Lower leg skin (tissue), 4 donors: ENCODE measurements at regions not wholly inside any gene's neighbourhood (a gene's known extent, or its start where the extent isn't known, plus 50 kb on each side); places are given as distances from the start of the nearest gene placed in this dataset.

Source experiments
- DNase-seq, 2 donors: peaks; one replicate each; pipeline ENCODE4 v3.0.0-alpha.2; 2019; ENCODE audit warnings: low spot score in 2 of 2
- H3K4me3 ChIP-seq: fragments of 200-600 bp; sonication (generic); 2 replicates; pipeline ENCODE4 v1.5.1; 2017; ENCODE audit warnings: mild to moderate bottlenecking, low read depth; ENCODE audit not compliant: poor library complexity, severe bottlenecking
- CTCF ChIP-seq, 3 donors: fragments of 450-650 bp; IDR thresholded peaks; one replicate each; pipeline ENCODE4 v1.5.1; 2016; ENCODE audit warnings: antibody characterized with exemption in 3 of 3, mild to moderate bottlenecking in 3 of 3, moderate library complexity in 2 of 3
- POLR2A ChIP-seq, 2 donors: fragments of 450-650 bp; IDR thresholded peaks; one replicate each; pipeline ENCODE4 v1.6.1; 2016 to 2017; ENCODE audit warnings: antibody characterized with exemption in 2 of 2, mild to moderate bottlenecking in 1 of 2, moderate library complexity in 1 of 2
- WGBS, 2 donors: methylation state at CpG; one replicate each; pipeline ENCODE4 v1.1.5; 2018; 5-methylcytosine and 5-hydroxymethylcytosine counted together
- intact Hi-C: fragments of 100-400 bp; cut with DNase I; formaldehyde crosslinking; loops from one replicate; pipeline ENCODE4 v1.15.0; 2023; ENCODE audit warnings: low total_unique reads

GRCh38 chr18:45562567-45563479, 52.5 kb upstream of the SLC14A2 start:
- DNase-seq: peak; percentile 44 to 91
- no peak overlapping the region for H3K4me3 ChIP-seq
- TF ChIP-seq POLR2A (IDR thresholded peaks at IDR 0.05) (no peak), CTCF (IDR thresholded peaks at IDR 0.05) (no peak)
- intact Hi-C loops: no loop called here
- WGBS, 2 donors: 54 to 60% methylated on average over 11 of the region's 11 CpGs

GRCh38 chr18:45565280-45565970, 49.9 kb upstream of the SLC14A2 start:
- 56 to 57% methylated on average over 19 of the region's 19 CpGs for WGBS, 2 donors
- TF ChIP-seq CTCF (IDR thresholded peaks at IDR 0.05): no peak
- no peak for TF ChIP-seq POLR2A (IDR thresholded peaks at IDR 0.05)
- intact Hi-C loops: no loop called here
- DNase-seq: peak in 1 of 2 donors; percentile 76
- H3K4me3 ChIP-seq: no peak overlapping the region
